NCI-H1694 (cell line): ENCODE measurements at regions not wholly inside any gene's neighbourhood (a gene's known extent, or its start where the extent isn't known, plus 50 kb on each side); places are given as distances from the start of the nearest gene placed in this dataset.
"Not testable (repeated sequence)": the region's sequence is repeated elsewhere in the genome, so short reads cannot be mapped to it uniquely, and the experiment has no call there.

Experiments
- DNase-seq: peaks from one replicate; lab custom pipeline; 2025; lab: John Stamatoyannopoulos, UW

DNA sequence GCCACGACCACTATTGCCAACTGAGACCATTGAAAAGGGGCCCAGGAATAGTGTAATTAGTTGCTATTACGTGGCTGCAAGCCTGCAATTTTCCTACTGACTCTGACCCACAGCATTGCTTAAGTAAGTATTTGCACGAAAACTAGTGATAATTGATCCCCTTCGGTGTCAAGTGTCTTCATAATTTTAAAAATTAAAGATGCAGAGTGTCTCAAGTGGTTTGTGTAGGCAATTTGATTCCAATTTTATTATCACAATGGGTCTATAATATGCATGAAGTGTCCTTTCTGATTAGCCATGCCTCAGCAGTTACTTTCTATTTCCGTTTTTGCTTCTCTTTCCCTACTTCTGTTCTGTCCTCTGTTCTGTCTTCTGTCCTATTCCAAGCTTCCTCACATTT lies 259.2 kb downstream of the C3orf38 start:
- DNase-seq = no peak

DNA sequence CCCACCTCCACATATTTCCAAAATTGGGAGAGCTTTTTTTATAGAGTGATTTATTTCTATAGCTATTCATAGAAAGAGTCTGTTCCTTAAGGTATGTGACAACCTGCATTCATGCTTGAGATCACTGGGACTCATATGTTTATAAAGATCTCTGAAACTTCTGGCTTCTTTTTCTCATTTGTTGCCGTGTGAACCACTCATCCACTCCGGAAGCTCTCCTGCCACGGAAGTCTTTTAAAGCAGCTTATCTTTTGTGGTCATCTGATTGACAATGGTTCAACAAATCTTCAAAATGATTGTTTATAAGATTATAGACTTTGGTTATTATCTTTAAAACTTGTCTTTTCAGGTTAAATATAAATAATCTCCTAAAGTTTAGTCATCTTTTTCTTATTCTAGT lies 260.5 kb downstream of the C3orf38 start:
- no peak for DNase-seq

DNA sequence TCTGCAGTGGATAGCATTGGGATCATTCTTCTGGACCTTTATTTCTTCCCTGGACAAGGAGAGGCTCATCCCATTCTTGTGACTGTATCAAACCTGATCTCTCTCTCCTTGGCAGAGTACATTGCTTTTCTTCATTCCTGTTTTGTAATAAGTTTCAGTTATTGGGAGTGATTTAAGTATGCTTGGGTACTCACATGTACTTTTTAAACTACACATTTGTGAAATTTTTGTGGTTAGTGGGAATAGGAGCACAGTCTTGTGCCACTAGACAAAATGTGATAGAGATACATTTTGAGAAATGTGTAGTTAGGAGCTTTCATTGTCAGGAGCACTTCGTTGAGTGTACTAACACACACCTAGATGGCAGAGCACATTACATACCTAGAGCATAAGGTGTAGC lies 262.6 kb downstream of the C3orf38 start:
- DNase-seq = no peak

DNA sequence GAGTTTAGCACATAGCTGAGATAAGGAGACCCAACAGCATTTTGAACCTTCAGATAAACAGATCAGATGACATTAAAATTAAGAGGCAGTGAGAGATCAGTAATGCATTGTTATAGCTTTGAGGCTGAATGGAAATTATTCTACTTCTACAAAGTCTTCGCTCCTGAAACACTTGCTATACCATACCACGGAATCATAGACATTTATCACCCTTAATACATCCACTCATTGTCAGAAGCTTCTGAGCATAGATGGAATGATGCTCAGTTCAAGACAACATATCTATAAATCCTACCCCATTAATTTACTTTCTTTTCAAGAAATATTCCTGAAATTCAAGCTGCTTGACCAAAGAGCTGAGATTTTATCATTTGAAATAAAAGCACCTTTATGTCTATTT lies 266.7 kb downstream of the C3orf38 start:
- no peak for DNase-seq

DNA sequence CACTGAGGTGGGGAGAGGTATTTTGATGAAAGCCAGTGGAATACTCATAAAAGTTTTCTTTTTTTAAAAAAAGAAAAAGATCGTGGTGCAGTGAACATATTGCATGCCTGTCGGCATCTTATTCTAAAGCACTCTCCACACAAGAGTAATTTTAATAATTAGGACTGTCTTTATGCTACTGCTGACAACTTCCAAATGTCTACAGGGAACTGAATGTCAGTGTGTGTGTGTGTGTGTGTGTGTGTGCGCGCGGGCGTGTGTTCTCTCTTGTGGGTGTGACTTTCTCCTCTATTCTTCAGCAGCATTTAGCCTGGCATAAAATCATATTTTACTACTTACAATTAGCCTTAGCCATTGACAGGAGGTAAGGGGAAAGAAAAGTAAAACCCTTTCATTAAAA lies 268.5 kb downstream of the C3orf38 start:
- DNase-seq = no peak

DNA sequence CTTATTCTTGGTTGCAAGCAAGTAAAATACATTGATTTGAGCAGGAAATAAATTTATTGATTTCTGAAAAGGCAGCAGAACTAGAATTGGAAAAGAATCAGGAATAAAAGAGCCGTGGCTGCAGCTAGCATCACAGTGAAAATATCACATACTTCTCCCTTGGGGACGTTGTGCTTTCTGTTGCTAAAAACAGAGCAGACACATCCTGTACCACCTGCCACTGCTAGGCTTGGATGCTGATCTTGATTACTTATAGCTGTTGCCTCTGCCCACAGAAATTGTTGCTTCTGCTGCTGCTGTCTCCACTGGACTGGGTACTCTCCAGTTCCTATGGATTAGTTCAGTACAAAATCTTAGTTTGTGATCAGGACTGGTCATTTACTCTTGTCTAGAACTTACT lies 283.8 kb downstream of the C3orf38 start:
- DNase-seq = peak; percentile 46

DNA sequence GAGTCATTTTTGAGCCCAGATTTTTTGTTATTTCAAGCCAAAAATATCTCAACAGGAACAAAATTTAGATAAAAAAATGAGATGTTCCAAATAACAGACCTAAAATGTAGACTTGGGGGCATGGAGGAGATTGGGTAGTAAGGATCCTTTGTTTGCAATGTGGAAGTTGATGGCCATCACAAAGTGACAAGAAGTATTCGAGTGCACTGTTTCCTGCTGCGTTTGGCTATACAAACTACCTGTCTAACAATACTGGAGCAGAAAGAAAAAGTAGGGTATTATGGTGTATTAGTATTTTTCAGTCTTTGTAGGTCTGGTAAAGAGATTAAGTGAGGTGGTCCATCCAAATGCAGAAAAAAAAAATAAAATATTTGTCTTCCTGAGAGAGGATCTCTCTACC lies 284.2 kb downstream of the C3orf38 start:
- DNase-seq = no peak

DNA sequence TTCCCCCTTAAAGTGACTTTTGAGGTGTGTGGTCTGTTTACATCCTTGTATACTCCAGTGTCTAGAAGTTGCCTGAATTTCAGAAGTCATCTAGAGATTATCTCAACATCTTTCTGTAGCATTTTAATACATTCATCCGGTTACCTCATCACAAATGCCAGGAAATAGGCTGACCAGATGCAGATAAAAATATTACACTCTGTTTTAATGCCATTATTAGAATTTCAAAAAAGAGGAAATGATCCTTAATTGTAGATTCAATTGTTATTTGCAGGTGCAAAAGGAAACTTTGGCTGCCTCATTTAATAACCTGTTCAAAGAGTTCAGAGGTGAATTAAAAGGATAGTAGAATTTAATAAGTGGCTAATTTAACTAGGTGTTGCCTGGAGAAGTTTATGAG lies 290.9 kb downstream of the C3orf38 start:
- no peak for DNase-seq

DNA sequence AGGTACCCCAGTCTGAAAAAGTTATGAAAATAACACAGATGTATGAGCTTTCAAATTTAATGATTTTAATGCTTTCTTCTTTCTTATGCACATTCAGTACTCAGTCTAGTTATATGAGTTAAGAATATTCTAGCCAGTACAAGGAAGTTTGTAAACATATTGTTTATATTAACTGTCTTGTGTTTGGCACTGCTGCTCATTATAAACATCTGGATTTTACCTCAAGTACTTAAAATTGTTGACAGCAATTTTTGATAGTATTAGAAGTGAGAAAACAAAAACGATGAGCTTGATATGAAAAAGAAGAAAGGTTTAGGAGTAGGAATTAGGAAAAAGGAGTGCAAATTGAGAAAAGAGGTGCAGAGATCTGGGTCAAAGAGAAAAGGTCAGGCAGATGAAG lies 293.3 kb downstream of the C3orf38 start:
- no peak for DNase-seq

DNA sequence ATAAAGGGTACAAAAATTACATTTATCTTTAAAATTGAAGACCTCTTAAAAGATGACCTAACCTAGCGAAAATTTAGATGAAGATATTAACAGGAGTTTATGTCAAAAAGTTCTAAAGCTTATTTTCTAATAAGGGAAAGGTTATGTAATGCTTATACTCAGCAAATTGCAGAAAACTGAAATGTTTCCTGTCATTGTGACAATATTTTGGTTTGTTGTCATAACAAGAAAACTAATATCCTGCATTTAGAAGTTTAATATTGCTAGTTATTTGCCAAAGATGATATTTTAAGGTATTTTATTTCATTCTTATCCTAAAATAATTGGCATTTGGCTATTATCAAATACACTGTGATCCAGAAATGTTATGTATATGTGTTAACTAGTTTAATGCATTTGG lies 294.5 kb downstream of the C3orf38 start:
- no peak for DNase-seq

DNA sequence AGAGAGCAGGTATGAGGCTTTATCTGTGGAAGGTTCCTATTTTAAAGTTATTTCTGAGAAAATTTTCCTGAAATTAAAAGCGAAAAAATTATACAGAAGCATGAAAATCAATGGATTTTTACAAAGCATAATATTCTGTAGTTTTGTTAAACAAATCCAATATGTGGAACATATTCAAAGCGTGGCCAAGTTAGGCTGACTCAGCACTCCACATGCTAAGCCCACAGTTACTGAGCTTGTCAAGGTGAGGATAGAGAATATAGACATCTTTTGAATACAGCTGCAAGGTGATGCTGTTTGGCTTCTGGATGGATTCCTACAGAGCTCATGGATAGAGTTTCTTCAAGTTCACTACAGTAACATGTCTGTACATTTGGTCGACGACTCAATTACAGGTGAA lies 302.5 kb downstream of the C3orf38 start:
- DNase-seq = no peak

DNA sequence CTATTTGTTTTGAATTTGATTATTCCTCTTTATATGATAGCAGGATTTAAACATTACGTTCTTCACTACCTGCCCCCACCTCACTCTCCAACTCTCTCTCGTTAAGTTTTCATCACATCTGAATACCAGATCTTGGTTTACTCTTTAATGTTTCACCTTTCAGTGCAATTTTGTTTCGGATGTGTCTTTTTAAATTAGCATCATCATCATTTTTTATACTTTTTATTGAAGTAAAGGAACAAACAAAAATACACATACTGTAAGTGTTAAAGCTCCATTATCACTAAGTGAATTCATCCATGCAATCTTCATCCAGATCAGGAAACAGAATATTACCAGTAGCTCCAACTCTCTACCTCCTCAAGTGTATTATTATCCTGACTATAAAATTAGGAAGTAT lies 310.6 kb downstream of the C3orf38 start:
- DNase-seq = no peak

DNA sequence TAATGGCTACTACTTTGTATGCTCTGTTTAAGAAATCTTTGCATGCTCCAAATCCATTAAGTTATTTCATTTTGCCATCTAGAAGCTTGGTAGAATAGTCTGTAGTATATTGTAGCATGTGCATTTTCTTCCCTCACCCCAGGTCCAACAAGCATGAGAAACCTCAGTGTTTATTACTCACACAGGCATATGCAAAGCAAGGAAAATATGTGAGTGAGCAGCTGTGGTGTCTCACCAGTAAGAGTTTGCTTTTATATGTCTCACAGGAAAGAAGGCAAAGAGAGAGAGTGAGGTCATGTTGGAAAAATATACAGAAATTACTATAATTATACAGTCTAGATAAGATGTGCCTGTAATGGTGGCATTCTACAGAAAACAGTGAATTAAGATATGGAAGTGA lies 312.5 kb downstream of the C3orf38 start:
- DNase-seq = no peak

DNA sequence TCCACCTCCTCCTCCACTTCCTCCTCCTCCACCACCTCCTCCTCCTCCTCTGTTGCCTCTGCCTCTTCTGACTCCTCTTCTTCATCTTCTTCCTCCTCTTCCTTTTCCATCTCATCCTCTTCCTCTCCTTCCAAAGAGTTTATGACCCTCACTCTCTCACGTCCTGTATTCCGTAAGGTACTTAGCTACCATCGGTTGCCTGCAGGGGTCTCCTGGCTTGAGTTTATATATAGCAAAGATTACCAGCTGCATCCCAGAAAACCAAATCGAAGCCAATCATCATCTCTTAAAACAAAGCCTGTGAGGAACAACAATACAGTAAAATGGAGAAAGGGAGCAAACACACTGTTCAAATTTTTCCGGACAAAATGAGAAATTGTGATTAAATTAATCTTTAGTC lies 317.4 kb downstream of the C3orf38 start:
- DNase-seq = no peak

DNA sequence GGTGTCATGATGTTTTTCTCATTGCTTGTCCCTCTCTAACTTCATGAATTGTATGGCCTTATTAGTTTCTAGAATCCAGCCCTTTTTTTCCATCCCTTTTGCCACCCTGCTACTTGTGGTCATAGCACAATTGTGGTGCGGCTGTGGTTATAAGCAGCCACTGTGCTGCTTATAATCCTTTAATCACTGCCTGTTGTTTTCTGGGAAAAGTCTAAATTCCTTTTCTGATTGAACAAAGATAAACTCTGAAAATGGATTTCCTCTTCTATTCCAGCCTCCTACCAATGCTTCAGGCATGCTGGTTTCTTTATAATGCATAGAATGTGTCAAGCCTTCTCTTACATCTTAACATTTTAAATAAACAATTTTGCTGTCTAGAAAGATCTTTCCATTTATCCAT lies 319.5 kb downstream of the C3orf38 start:
- no peak for DNase-seq

DNA sequence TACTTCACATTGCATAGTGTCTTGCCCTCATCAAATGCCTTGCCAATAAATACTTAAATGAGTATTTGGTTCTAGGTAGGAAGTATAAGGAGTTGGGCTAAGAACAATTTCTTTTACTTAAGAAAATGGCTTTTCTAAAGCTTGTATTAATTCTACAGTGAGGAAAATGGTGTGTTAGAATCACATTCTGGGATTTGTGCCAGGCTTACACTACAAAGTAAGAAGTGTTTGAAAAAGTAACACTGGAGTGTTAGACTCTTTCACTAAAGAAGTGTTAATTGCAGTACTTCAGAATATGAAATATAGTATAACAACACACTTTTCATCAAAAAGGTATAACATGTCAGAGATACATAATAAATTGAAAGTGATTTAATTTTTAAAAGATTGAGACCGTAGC lies 328.7 kb downstream of the C3orf38 start:
- DNase-seq = no peak

DNA sequence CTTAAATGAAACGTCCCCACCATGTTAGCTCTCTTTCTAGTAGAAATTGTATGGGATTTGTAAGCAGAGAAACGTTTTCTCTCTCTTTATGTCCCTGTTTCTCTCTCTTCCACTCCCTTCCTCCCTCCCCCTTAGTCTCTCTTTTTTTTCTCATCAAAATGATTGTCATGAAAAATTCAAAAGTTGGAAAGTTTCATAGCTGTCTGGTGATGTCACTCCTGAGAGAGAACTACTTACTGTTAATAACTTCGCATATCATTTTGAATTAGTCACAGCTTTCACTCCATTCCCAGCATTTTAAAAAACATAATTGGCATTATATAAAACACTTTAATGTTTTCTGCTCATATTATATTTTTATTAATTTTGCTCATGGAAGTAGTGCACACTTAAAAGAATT lies 331.1 kb downstream of the C3orf38 start:
- no peak for DNase-seq

DNA sequence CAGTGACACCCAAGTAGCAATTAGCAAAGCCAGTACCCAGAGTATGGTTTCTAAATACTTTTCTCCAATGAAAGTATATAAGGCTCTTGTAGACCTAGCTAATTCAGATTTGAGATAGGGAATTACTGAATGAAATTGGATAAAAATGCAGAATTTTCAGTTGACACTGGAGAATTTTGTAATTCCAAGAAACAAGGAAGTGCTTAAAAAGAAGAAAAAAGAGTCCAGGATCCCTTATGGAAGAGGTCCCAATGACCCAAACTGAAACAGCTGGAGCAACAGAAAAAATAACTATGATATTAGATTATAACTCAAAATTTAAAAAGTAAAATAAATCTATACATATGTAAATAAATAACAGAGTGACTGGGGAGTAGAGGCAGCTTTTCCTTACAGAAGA lies 335.2 kb downstream of the C3orf38 start:
- no peak for DNase-seq

DNA sequence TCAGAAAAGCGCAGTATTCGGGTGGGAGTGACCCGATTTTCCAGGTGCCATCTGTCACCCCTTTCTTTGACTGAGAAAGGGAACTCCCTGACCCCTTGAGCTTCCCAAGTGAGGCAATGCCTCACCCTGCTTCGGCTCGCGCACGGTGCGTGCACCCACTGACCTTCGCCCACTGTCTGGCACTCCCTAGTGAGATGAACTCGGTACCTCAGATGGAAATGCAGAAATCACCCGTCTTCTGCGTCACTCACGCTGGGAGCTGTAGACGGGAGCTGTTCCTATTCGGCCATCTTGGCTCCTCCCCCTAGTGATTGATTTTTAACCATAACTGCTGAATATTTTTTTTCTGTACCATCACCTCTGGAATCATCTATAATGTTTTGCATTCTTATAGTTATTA lies 359.1 kb downstream of the C3orf38 start:
- DNase-seq = not testable (repeated sequence)

DNA sequence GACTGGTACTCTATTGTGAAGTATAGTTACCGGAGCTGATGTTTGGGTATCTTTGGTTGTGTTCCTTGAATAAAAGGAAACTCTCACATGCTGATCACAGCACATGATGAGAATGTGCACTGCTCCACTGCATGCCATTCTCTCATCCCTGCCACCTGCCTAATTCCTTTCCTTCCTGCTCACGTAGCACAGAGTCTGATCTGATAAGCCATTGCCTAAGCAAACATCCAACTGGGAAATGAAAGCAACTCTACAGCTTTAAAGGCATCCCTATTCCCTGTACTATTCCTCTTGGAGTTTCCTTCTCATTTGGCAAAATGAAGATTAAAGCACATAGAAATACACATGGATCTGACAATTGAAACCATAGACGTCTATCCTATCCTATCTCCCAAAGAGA lies 359.8 kb downstream of the C3orf38 start:
- no peak for DNase-seq

DNA sequence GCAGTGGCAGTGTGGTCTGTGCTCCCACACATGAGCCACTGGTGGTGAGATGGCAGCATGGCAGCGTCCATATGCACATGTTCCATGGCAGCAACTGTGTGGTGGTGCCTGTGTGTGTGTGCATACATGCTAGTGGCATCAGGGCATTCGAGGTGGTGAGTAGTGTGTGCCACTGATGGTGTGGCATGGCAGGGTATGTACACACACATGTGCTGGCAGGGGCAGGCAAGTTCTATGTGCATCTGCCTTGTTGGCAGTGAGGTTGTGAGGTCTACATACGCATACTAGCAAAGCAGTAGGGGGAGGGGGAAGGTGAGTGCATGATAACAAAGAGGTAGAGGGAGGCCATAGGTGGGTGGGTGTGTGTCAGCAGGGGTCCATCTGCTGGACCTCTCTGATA lies 378.7 kb downstream of the C3orf38 start:
- DNase-seq = no peak

DNA sequence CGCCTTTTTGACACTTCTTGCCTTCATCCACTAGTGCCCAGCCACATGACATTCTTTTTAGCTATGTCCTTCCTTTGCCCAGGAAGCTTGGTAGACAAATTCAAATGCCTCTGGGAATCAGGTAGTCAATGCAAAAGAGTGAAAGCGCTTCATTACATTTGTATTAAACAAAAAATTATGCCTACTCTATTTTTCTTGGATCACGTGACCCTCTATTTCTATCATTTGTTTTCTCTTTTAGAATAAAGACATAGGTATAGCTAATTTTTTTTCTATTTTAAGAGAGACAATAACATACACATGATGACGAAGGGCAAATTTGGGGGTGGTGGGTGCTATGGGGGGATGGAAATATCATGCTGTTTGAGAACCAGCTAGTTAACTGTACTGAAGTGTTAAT lies 384.8 kb downstream of the C3orf38 start:
- DNase-seq = no peak

DNA sequence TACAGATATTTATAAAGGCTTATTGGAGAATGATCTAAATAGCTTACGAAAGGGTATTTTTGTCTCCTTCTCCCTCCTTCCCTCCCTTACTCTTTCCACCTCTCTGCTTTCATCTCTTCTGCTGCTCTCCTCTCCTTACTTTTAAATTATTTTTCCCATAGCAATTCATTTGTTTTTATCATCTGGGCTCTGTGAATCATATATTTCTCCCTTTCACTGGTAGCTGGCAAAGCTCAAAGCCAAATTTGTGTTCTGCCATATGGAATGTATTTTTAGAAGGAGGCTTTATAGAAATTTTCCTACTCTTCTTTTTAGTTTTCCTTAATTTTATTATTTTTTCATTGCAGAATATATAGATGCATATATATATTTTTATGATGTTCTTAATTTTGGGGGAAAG lies 385.8 kb downstream of the C3orf38 start:
- DNase-seq = no peak

DNA sequence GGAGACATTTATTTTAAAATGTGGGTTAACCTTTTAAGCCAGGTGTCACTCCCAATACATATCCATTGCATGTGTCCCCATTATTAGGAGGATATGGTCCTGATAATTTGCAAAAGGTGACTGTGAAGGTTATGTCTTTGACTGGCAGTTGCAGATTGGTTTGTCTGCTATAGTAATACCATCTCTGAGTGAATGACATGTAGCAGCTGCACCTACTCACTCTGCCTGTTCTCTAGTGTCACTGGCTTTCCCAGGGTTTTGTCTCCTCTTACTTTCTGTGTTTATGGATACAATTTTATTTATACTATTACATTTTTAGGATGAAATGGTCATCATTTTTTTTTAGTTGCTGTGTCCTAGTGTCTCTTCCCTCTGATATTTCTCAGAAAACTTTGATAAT lies 393.2 kb downstream of the C3orf38 start:
- DNase-seq = no peak

DNA sequence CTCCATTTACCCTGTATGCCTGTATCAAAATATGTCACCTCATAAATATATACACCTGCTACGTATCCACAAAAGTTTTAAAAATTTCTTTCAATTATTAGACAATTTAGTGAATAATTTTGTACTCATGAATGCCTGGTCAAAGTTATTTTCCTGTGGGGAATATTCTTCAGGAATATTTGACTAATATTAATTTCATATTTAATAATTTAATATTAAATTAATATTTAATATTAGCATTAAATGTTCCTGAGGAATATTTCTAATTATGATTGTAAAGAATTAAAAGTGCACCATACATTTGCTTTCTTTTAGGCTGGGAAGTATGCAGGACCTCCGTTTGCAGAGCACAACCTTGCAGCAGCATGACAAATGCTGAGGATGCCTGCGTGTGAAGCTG lies 422.7 kb downstream of the C3orf38 start:
- no peak for DNase-seq
